Smooth muscle cell (in vitro differentiated cells): ENCODE measurements at regions not wholly inside any gene's neighbourhood (a gene's known extent, or its start where the extent isn't known, plus 50 kb on each side); places are given as distances from the start of the nearest gene placed in this dataset.

Experiments used
- DNase-seq: peaks from one replicate; lab custom pipeline; 2025; ENCODE audit not compliant: unreplicated experiment; lab: John Stamatoyannopoulos, UW
- H2AFZ ChIP-seq: fragments of 200-600 bp; sonication (generic); 2 replicates; pipeline ENCODE4 v1.6.0; 2016; ENCODE audit warnings: antibody characterized with exemption, low read depth, mild to moderate bottlenecking
- H3F3A ChIP-seq: fragments of 200-600 bp; sonication (generic); 2 replicates; pipeline ENCODE4 v1.6.0; 2017; ENCODE audit warnings: antibody characterized with exemption, low read depth
- H3K27ac ChIP-seq: fragments of 200-600 bp; sonication (generic); 2 replicates; pipeline ENCODE4 v1.5.1; 2016; ENCODE audit warnings: low read depth, mild to moderate bottlenecking
- H3K27me3 ChIP-seq: fragments of 200-600 bp; sonication (generic); 2 replicates; pipeline ENCODE4 v1.6.1; 2016; ENCODE audit warnings: low read depth, mild to moderate bottlenecking
- H3K36me3 ChIP-seq: fragments of 200-600 bp; sonication (generic); 2 replicates; pipeline ENCODE4 v1.5.1; 2016; ENCODE audit warnings: low read depth
- H3K4me1 ChIP-seq: fragments of 200-600 bp; sonication (generic); 2 replicates; pipeline ENCODE4 v1.5.1; 2016; ENCODE audit warnings: low read depth
- H3K4me2 ChIP-seq: fragments of 200-600 bp; sonication (generic); 2 replicates; pipeline ENCODE4 v1.6.0; 2016; ENCODE audit warnings: mild to moderate bottlenecking
- H3K4me3 ChIP-seq: fragments of 200-600 bp; sonication (generic); 2 replicates; pipeline ENCODE4 v1.5.1; 2016; ENCODE audit warnings: mild to moderate bottlenecking
- H3K79me2 ChIP-seq: fragments of 200-600 bp; sonication (generic); 2 replicates; pipeline ENCODE4 v1.6.0; 2016; ENCODE audit warnings: low read depth, mild to moderate bottlenecking
- H3K9ac ChIP-seq: fragments of 200-600 bp; sonication (generic); 2 replicates; pipeline ENCODE4 v1.6.0; 2016; ENCODE audit warnings: low read depth
- H3K9me3 ChIP-seq: fragments of 200-600 bp; sonication (generic); replicated peaks from 2 replicates; pipeline ENCODE4 v1.5.1; 2016; ENCODE audit warnings: low read depth
- H4K20me1 ChIP-seq: fragments of 200-600 bp; sonication (generic); 2 replicates; pipeline ENCODE4 v1.6.0; 2016; ENCODE audit warnings: low read depth
- CTCF ChIP-seq: fragments of 200-600 bp; sonication (generic); IDR thresholded peaks from 2 replicates; pipeline ENCODE4 v1.5.1; 2017; ENCODE audit warnings: borderline replicate concordance, mild to moderate bottlenecking, antibody characterized with exemption; ENCODE audit not compliant: insufficient read depth, poor library complexity, severe bottlenecking
- WGBS: methylation state at CpG from one replicate; pipeline ENCODE4 v1.1.7; 2016; ENCODE audit warnings: low lambda C conversion rate; 5-methylcytosine and 5-hydroxymethylcytosine counted together

- Histone ChIP-seq H3K4me1 (no peaks in the 10 kb centered on the region), H3F3A (no peaks in the 10 kb centered on the region), H3K27ac (no peak overlapping the region), H2AFZ (no peak overlapping the region), H3K4me3 (no peak overlapping the region), H3K79me2 (no peaks in the 10 kb centered on the region), H3K27me3 (no peaks in the 10 kb centered on the region), H3K9ac (no peak overlapping the region), H4K20me1 (no peaks in the 10 kb centered on the region), H3K4me2 (peak overlapping the region; percentile 8), H3K9me3 (no peaks in the 10 kb centered on the region), H3K36me3 (no peaks in the 10 kb centered on the region)
- WGBS, result 61% methylated on average over 7 of the region's 7 CpGs
- DNase-seq, result no peak
- TF ChIP-seq CTCF, result no peak
Observed at GRCh38 chr18:55136864-55137263, 177.6 kb upstream of the CCDC68 start.

GRCh38 chr18:55136258-55136657 lies 177.0 kb upstream of the CCDC68 start:
- H3F3A ChIP-seq, result no peaks in the 10 kb centered on the region
- H3K27me3 ChIP-seq, result no peaks in the 10 kb centered on the region
- H3K4me1 ChIP-seq, result no peaks in the 10 kb centered on the region
- H3K27ac ChIP-seq, result no peak overlapping the region
- TF ChIP-seq CTCF, result no peak
- DNase-seq, result no peak
- WGBS, result 65% methylated on average over 6 of the region's 6 CpGs
- H3K9ac ChIP-seq, result no peak overlapping the region
- no peaks in the 10 kb centered on the region for H4K20me1 ChIP-seq
- H3K36me3 ChIP-seq, result no peaks in the 10 kb centered on the region
- no peak overlapping the region for H3K4me2 ChIP-seq
- H2AFZ ChIP-seq, result no peak overlapping the region
- H3K79me2 ChIP-seq, result no peaks in the 10 kb centered on the region
- H3K4me3 ChIP-seq, result no peak overlapping the region
- no peaks in the 10 kb centered on the region for H3K9me3 ChIP-seq

GRCh38 chr18:55133378-55133777 lies 174.1 kb upstream of the CCDC68 start:
- no peaks in the 10 kb centered on the region for H4K20me1 ChIP-seq
- H3K36me3 ChIP-seq, result no peaks in the 10 kb centered on the region
- H3F3A ChIP-seq, result no peaks in the 10 kb centered on the region
- H3K4me2 ChIP-seq, result no peak overlapping the region
- no peaks in the 10 kb centered on the region for H3K79me2 ChIP-seq
- H3K27ac ChIP-seq, result no peak overlapping the region
- no peaks in the 10 kb centered on the region for H3K27me3 ChIP-seq
- H3K4me1 ChIP-seq, result no peaks in the 10 kb centered on the region
- H3K4me3 ChIP-seq, result no peak overlapping the region
- no peak overlapping the region for H3K9ac ChIP-seq
- DNase-seq, result no peak
- TF ChIP-seq CTCF, result no peak
- 97% methylated on average over 6 of the region's 6 CpGs for WGBS
- no peaks in the 10 kb centered on the region for H3K9me3 ChIP-seq
- H2AFZ ChIP-seq, result no peak overlapping the region

- no peak for DNase-seq
- no peak for TF ChIP-seq CTCF
- no peaks in the 10 kb centered on the region for H3F3A ChIP-seq
- no peaks in the 10 kb centered on the region for H3K4me1 ChIP-seq
- no peak overlapping the region for H3K4me2 ChIP-seq
- H3K27me3 ChIP-seq, result no peaks in the 10 kb centered on the region
- WGBS, result 89% methylated on average over 3 of the region's 3 CpGs
- no peak overlapping the region for H3K9ac ChIP-seq
- H3K36me3 ChIP-seq, result no peaks in the 10 kb centered on the region
- H3K4me3 ChIP-seq, result no peak overlapping the region
- H3K27ac ChIP-seq, result no peak overlapping the region
- H2AFZ ChIP-seq, result no peak overlapping the region
- no peaks in the 10 kb centered on the region for H4K20me1 ChIP-seq
- H3K9me3 ChIP-seq, result no peaks in the 10 kb centered on the region
- no peaks in the 10 kb centered on the region for H3K79me2 ChIP-seq
Observed at GRCh38 chr18:55128437-55128836, 169.2 kb upstream of the CCDC68 start.
